Stimulated activated CD4-positive, alpha-beta T cell treated with anti-CD3 and anti-CD28 coated beads, Interleukin-15, amount 100 ng/mL, for 48 hours (primary cell): ENCODE measurements at regions not wholly inside any gene's neighbourhood (a gene's known extent, or its start where the extent isn't known, plus 50 kb on each side); places are given as distances from the start of the nearest gene placed in this dataset.
"Not testable (repeated sequence)": the region's sequence is repeated elsewhere in the genome, so short reads cannot be mapped to it uniquely, and the experiment has no call there.

Source experiments
- DNase-seq, 2 donors: peaks; one replicate each; pipeline ENCODE4 v3.0.0-alpha.2; 2020; ENCODE audit warnings: low read depth in 2 of 2

- DNase-seq, result no peak
Observed at GRCh38 chr6:5838656-5839396, 167.9 kb downstream of the NRN1 start.

GRCh38 chr6:5837323-5837722 is 169.4 kb downstream of the NRN1 start:
- DNase-seq, result no peak

- DNase-seq, result not testable (repeated sequence)
Observed at GRCh38 chr6:5836597-5836996, 170.1 kb downstream of the NRN1 start.

- DNase-seq, result no peak
Observed at GRCh38 chr6:5833120-5833519, 173.6 kb downstream of the NRN1 start.

DNA sequence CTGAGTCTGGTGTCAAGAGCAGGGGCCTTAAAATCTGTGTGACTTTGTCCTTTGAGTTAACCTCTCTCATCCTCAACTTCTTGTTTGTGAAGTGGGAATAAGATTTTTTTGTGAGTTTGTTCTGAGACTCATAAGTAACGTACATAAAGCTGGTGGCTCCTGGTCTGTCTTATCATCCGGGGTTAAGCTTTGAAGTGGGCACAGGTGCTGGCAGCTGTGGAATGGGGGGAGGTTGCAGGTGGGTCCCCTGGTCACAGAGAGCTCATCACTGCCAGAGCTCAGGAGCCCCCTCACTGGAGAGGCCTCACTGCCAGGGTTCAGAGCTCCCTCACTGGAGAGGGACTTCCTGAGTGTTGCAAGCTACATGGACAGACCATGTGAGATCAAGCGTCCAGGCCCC is 174.1 kb downstream of the NRN1 start:
- DNase-seq, result no peak

GRCh38 chr6:5831219-5831862 is 175.4 kb downstream of the NRN1 start:
- DNase-seq, result not testable (repeated sequence)

DNA sequence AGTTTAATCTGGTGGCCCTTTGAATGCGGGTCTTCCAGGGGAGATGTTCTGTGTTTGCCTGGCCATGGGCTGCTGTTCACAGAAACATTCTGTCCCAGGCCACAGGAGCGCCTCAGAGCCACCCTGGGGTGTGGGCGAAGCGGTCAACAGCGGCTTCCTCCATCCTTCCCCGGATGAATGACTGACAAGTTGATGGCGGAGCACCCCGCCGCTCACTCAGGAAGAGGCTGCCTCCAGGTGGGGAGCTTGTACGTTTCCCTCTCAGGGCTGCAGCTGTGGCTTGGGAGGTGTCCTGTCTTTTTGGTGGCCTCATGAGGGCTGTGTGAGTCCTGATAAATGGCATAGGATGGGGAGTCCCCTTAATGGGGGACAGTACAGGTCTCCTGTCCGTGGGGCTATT is 178.4 kb downstream of the NRN1 start:
- no peak for DNase-seq

GRCh38 chr6:5827056-5827904 is 179.4 kb downstream of the NRN1 start:
- DNase-seq, result no peak

GRCh38 chr6:5824382-5824983 is 182.2 kb downstream of the NRN1 start:
- DNase-seq, result peak in 1 of 2 donors; percentile 12
